ENCODE measurements at regions not wholly inside any gene's neighbourhood (a gene's known extent, or its start where the extent isn't known, plus 50 kb on each side); places are given as distances from the start of the nearest gene placed in this dataset.
"Not testable (repeated sequence)": the region's sequence is repeated elsewhere in the genome, so short reads cannot be mapped to it uniquely, and the experiment has no call there.

DNA sequence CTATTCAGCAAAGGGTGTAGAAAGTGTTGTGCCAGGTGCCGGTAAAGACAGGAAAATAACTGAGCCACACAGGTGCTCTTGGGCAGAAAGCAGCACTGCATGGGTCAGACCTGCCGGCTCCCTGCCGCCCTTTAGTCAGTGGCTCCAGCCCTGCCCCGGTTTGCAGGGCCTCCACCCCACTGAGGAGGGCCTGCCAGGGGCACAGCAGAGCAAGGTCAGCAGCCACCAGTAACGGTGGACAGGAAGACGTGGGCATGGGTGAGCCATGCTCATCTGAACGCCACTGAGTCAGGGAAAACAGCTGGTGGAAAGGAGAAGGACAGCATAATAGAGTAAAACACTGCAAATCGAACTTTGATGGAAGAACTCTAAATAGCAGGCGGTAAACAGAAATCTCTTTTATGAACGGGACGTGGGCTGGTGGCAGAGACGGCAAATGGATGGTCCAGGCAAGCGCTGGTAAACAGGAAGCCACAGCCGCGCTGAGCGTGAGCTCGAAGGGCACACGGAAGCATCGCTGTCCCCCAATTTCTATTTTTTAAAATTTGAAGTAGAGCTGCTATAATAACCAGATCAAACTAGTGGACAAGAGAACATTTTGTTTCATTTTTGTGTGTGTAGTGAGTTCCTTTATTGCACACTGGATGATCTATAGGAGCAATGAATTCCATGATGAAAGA, 141.8 kb upstream of the ALKAL2 start:
- DNase-seq = no peak
- Histone ChIP-seq H3K27ac (ENCODE audit: low read length) (no peak overlapping the region), H3K9ac (ENCODE audit: low read length) (no peak overlapping the region), H4K20me1 (ENCODE audit: low read length) (no peaks in the 10 kb centered on the region), H3K4me2 (ENCODE audit: low read length) (no peak overlapping the region), H3K4me3 (ENCODE audit: low read length) (no peak overlapping the region), H3K4me1 (ENCODE audit: insufficient read depth, low read length) (peaks cover 12% of the 10 kb centered on the region), H3K36me3 (ENCODE audit: low read depth, low read length) (no peaks in the 10 kb centered on the region), H3K27me3 (ENCODE audit: low read length) (no peaks in the 10 kb centered on the region), H3F3A (ENCODE audit: low read length, unreplicated experiment) (no peaks in the 10 kb centered on the region), H3K9me2 (replicated peaks; ENCODE audit: low read length) (no peaks in the 10 kb centered on the region), H3K9me3 (ENCODE audit: low read length) (no peaks in the 10 kb centered on the region), H3K79me2 (ENCODE audit: low read length) (no peaks in the 10 kb centered on the region), H2AFZ (ENCODE audit: low read length) (no peak overlapping the region)
- BruUV-seq (replicated peaks) = no TSS peak
- no peak for ATAC-seq
- TF ChIP-seq EZH2 (IDR thresholded peaks at IDR 0.05; ENCODE audit: low read length, unreplicated experiment) (no peak), CTCF (conservative IDR thresholded peaks at IDR 0.05; ENCODE audit: low read depth, low read length) (no peak), EZH2phosphoT487 (IDR thresholded peaks at IDR 0.05; ENCODE audit: borderline replicate concordance, low read length) (no peak)
- ChIA-PET POLR2A (ENCODE audit: unreplicated experiment) (no interaction called here), CTCF (no interaction called here)
- intact Hi-C loops (cut with micrococcal nuclease) = no loop called here

- TF ChIP-seq EZH2phosphoT487 (IDR thresholded peaks at IDR 0.05; ENCODE audit: borderline replicate concordance, low read length) = no peak
- no peak for TF ChIP-seq CTCF (conservative IDR thresholded peaks at IDR 0.05; ENCODE audit: low read depth, low read length)
- TF ChIP-seq EZH2 (IDR thresholded peaks at IDR 0.05; ENCODE audit: low read length, unreplicated experiment) = no peak
- Histone ChIP-seq H3F3A (ENCODE audit: low read length, unreplicated experiment) (no peaks in the 10 kb centered on the region), H3K4me3 (ENCODE audit: low read length) (no peak overlapping the region), H3K27me3 (ENCODE audit: low read length) (no peaks in the 10 kb centered on the region), H4K20me1 (ENCODE audit: low read length) (no peaks in the 10 kb centered on the region), H3K27ac (ENCODE audit: low read length) (no peak overlapping the region), H3K4me1 (ENCODE audit: insufficient read depth, low read length) (peaks cover 18% of the 10 kb centered on the region), H3K9me3 (ENCODE audit: low read length) (no peaks in the 10 kb centered on the region), H2AFZ (ENCODE audit: low read length) (no peak overlapping the region), H3K9me2 (replicated peaks; ENCODE audit: low read length) (no peaks in the 10 kb centered on the region), H3K9ac (ENCODE audit: low read length) (no peak overlapping the region), H3K79me2 (ENCODE audit: low read length) (no peaks in the 10 kb centered on the region), H3K4me2 (ENCODE audit: low read length) (no peak overlapping the region), H3K36me3 (ENCODE audit: low read depth, low read length) (no peaks in the 10 kb centered on the region)
- ChIA-PET POLR2A (ENCODE audit: unreplicated experiment) (no interaction called here), CTCF (no interaction called here)
- DNase-seq (no peak), ATAC-seq (no peak)
- BruUV-seq (replicated peaks) = no TSS peak
- intact Hi-C loops (cut with micrococcal nuclease) = no loop called here
Measured at GRCh38 chr2:429142-429541, 141.3 kb upstream of the ALKAL2 start.

DNA sequence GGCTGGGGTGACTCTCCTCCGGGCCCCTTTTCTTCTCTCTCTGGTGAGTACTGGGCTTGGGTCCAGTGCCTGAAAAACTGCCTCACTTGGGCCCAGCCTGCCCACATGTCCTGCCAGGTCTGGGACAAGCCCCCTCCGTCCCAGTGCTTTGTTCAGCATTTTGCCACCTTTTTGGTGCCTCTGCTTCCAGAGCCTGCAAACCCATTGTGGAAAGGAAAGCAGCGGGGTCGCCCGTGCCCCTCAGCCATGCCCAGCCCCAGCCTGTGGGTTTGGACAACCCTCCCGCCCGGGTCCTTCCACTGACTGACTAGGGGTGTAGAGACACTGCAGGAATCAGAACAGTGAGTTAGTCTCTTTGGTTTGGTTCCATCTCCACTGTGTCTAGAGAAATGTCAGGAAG, 140.7 kb upstream of the ALKAL2 start:
- H3K9me3 ChIP-seq (ENCODE audit: low read length) = no peaks in the 10 kb centered on the region
- H3K27me3 ChIP-seq (ENCODE audit: low read length) = no peaks in the 10 kb centered on the region
- no peak overlapping the region for H3K9ac ChIP-seq (ENCODE audit: low read length)
- H3K4me2 ChIP-seq (ENCODE audit: low read length) = no peak overlapping the region
- DNase-seq (no peak), ATAC-seq (no peak)
- no peaks in the 10 kb centered on the region for H3K9me2 ChIP-seq (replicated peaks; ENCODE audit: low read length)
- no peaks in the 10 kb centered on the region for H3F3A ChIP-seq (ENCODE audit: low read length, unreplicated experiment)
- no peak overlapping the region for H3K27ac ChIP-seq (ENCODE audit: low read length)
- BruUV-seq (replicated peaks) = no TSS peak
- no peaks in the 10 kb centered on the region for H4K20me1 ChIP-seq (ENCODE audit: low read length)
- no peaks in the 10 kb centered on the region for H3K79me2 ChIP-seq (ENCODE audit: low read length)
- no peaks in the 10 kb centered on the region for H3K36me3 ChIP-seq (ENCODE audit: low read depth, low read length)
- H3K4me1 ChIP-seq (ENCODE audit: insufficient read depth, low read length) = peaks cover 22% of the 10 kb centered on the region
- POLR2A ChIA-PET (ENCODE audit: unreplicated experiment) = no interaction called here
- intact Hi-C loops (cut with micrococcal nuclease) = no loop called here
- TF ChIP-seq CTCF (conservative IDR thresholded peaks at IDR 0.05; ENCODE audit: low read depth, low read length) (no peak), EZH2 (IDR thresholded peaks at IDR 0.05; ENCODE audit: low read length, unreplicated experiment) (no peak), EZH2phosphoT487 (IDR thresholded peaks at IDR 0.05; ENCODE audit: borderline replicate concordance, low read length) (no peak)
- CTCF ChIA-PET = no interaction called here
- no peak overlapping the region for H3K4me3 ChIP-seq (ENCODE audit: low read length)
- H2AFZ ChIP-seq (ENCODE audit: low read length) = no peak overlapping the region

- H3K4me3 ChIP-seq (ENCODE audit: low read length); H3K79me2 ChIP-seq (ENCODE audit: low read length); ATAC-seq; H3K9ac ChIP-seq (ENCODE audit: low read length); H4K20me1 ChIP-seq (ENCODE audit: low read length); CTCF ChIA-PET; H3F3A ChIP-seq (ENCODE audit: low read length, unreplicated experiment); H3K9me2 ChIP-seq (replicated peaks; ENCODE audit: low read length); H2AFZ ChIP-seq (ENCODE audit: low read length); DNase-seq; H3K27ac ChIP-seq (ENCODE audit: low read length); H3K27me3 ChIP-seq (ENCODE audit: low read length); intact Hi-C loops (cut with micrococcal nuclease); H3K36me3 ChIP-seq (ENCODE audit: low read depth, low read length); H3K4me2 ChIP-seq (ENCODE audit: low read length); H3K9me3 ChIP-seq (ENCODE audit: low read length); POLR2A ChIA-PET (ENCODE audit: unreplicated experiment); BruUV-seq (replicated peaks): not testable (repeated sequence)
- H3K4me1 ChIP-seq (ENCODE audit: insufficient read depth, low read length) = peaks cover 22% of the 10 kb centered on the region
Measured at GRCh38 chr2:426696-427095, 138.8 kb upstream of the ALKAL2 start.

Measured in PC-3 (cell line).